HFF-Myc (cell line): ENCODE measurements at regions not wholly inside any gene's neighbourhood (a gene's known extent, or its start where the extent isn't known, plus 50 kb on each side); places are given as distances from the start of the nearest gene placed in this dataset.

Experiments used
- DNase-seq: peaks from one replicate; pipeline ENCODE4 v3.0.0-alpha.2; 2011; ENCODE audit warnings: low read depth; ENCODE audit errors: extremely low read depth
- H3K4me3 ChIP-seq: replicated peaks from 2 replicates; pipeline ENCODE4 v1.5.1; 2011; ENCODE audit warnings: low read depth, mild to moderate bottlenecking, control low read depth, low read length
- CTCF ChIP-seq: IDR thresholded peaks from 2 replicates; pipeline ENCODE4 v1.5.1; 2012; ENCODE audit warnings: mild to moderate bottlenecking, low read depth, low read length, control low read depth; ENCODE audit errors: missing control alignments

- no peak for TF ChIP-seq CTCF
- DNase-seq = no peak
- H3K4me3 ChIP-seq = no peak overlapping the region
Observed at GRCh38 chr11:110000850-110001249, 92.3 kb upstream of the ZC3H12C start.

- no peak for TF ChIP-seq CTCF
- no peak for DNase-seq
- no peak overlapping the region for H3K4me3 ChIP-seq
Observed at GRCh38 chr11:110003426-110003825, 89.8 kb upstream of the ZC3H12C start.

GRCh38 chr11:110011595-110011994, 81.6 kb upstream of the ZC3H12C start:
- no peak for TF ChIP-seq CTCF
- DNase-seq = no peak
- no peak overlapping the region for H3K4me3 ChIP-seq

GRCh38 chr11:110015695-110016094, 77.5 kb upstream of the ZC3H12C start:
- no peak for TF ChIP-seq CTCF
- no peak overlapping the region for H3K4me3 ChIP-seq
- DNase-seq = no peak

- TF ChIP-seq CTCF = no peak
- DNase-seq = no peak
- no peak overlapping the region for H3K4me3 ChIP-seq
Observed at GRCh38 chr11:110019675-110020074, 73.5 kb upstream of the ZC3H12C start.

GRCh38 chr11:110022548-110022947, 70.6 kb upstream of the ZC3H12C start:
- TF ChIP-seq CTCF = no peak
- no peak overlapping the region for H3K4me3 ChIP-seq
- DNase-seq = no peak

- no peak overlapping the region for H3K4me3 ChIP-seq
- no peak for DNase-seq
- no peak for TF ChIP-seq CTCF
Observed at GRCh38 chr11:110023711-110024110, 69.5 kb upstream of the ZC3H12C start.
